Medulla oblongata (tissue), 1 donor: ENCODE measurements at regions not wholly inside any gene's neighbourhood (a gene's known extent, or its start where the extent isn't known, plus 50 kb on each side); places are given as distances from the start of the nearest gene placed in this dataset.
"Not testable (repeated sequence)": the region's sequence is repeated elsewhere in the genome, so short reads cannot be mapped to it uniquely, and the experiment has no call there.

Experiments
- DNase-seq: peaks from one replicate; pipeline ENCODE4 v3.0.0-alpha.2; 2015; ENCODE audit errors: extremely low spot score

DNA sequence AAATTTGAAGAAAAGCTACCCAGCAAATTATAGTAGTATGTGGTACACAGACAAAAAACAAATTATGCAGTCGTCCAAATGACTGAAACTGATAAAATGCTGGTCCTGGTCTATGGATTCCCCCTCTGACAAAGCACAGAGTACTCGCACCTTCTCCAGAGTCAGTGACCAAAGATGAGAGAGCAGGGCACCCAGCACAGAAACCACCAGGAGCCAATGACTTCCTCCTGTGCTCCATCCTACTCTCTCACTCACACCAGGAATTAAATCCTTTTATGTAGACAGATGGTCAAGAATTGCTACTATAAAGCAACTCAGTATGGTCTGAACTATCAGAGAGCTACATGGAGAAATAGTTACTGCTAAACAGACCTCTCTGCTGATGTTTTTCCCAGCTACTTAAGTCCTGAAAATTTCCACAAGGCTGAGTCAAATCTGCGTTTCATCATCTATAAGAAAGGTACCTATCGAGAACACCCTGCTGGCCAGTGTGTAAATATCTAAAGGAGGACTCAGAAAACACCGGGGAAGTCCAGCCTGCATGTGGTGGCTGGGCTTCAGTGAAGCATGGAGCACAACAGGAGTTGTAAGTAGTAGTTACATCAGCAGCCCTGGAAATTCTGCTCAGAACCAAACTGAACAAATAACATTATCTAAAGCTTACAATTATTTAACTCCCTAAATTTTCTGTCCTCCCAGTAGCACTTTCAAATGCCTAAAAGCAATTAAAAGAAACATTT is 84.5 kb upstream of the FBXO28 start:
- DNase-seq: not testable (repeated sequence)

DNA sequence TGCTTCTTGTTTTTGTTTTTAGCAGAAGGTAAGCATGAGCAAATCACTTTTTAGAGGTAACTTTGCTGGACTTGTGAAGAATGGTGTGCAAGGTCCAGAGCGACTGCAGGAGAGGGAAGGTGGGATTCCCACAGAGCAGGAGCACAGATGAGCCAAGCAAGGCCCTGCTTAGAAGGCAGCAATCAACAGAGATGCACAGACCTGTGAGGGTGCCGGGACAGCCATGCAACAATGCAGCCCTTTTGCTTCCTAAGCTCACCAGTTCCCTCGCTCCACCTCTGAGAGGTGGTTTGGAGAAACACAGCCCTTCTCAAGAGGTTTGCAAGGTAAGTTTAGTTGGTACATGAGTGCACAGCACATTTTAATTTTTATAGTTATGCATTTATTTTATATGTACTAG is 85.1 kb upstream of the FBXO28 start:
- not testable (repeated sequence) for DNase-seq

DNA sequence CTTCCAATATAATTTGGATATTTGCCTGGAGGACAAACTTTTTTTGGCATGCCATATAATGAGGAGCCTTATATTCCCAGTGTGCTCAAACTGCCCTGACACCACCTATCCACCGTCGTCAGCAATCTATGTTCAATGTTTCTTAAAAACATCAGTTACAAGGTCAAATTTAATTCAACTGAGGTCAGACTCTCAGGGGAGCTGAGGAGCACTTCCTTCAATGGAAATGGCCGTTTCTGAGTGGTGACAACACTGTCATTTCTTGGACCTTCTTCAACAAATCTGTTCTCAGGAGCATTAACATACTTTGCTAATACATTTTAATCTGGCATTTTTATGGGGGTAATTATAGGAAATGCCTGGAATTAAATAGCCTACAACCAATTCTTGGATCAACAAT is 90.8 kb upstream of the FBXO28 start:
- DNase-seq: not testable (repeated sequence)

DNA sequence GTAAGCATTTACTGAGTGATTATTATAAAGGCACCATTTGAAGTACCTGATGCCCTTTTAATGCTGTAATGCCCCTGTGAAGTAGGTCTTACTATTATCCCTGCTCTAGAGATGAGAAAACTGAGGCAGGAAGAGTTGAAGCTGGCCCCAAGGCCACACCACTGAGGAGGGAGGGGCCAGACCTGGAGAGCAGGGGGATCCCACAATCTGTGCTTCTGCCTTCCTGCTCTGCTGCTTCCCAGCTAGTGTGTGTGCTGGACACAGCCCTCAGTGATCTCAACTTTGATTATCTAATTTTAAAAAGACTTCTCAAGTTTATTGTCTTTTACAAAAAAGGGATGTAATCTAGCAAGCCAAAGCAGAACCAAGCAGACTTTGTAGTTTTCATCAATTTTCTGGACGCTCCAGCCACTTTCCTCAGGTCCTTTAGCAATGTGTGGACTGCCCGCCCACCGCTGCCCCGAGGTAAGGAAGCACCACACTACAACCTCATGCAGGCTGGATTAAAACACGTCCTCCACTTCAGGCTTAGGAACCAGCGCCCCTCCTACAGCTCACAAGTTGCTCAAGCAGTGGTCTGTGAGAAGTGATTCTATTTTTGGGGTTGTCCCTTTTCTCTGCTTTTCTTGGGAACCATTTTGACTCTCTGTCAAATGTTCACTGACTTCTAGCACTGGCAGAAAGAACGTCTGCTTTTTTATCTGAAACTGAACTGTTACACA is 91.5 kb upstream of the FBXO28 start:
- not testable (repeated sequence) for DNase-seq

DNA sequence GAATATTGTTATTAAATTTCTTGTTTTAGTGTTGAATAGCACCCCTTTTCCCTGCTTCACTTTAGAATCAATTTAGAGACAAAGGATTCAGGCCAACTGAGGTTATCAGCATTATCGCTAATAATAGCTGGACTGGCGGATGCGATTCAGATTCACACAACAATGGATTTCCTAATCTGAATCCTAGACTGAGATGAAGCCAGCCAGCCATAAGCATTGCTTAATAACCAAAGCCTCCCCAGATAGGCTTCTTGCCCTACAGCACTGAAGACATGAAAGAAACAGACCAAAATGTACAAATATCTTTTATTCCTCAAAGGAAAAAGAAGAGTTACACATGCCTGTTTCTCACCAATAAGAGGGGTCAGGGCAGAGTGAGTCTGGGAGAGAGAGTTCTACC is 94.0 kb upstream of the FBXO28 start:
- DNase-seq: not testable (repeated sequence)

DNA sequence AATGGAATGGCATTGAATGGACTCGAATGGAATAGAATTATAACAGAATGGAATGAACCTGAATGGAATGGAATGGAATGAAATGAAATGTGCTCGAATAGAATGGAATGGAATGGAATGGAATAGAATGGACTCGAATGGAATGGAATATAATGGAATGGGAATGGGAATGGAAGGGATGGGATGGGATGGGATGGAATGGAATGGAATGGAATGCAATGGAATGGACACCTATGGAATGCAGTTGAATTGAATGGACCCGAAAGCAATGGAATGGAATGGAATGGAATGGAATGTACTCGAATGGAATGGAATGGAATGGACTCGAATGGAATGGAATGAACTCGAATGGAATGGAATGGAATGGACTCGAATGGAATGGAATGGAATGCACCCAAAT is 98.1 kb upstream of the FBXO28 start:
- not testable (repeated sequence) for DNase-seq

DNA sequence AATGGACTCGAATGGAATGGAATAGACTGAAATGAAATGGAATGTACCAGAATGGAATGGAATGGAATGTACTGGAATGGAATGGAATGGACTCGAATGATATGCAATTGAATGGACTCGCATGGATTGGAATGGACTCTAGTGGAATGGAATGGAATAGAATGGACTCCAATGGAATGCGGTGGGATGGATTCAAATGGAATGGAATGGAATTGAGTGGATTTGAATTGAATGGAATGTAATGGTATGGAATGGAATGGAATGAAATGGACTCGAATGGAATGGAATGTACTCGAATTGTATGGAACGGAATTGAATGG is 99.6 kb upstream of the FBXO28 start:
- no peak for DNase-seq

DNA sequence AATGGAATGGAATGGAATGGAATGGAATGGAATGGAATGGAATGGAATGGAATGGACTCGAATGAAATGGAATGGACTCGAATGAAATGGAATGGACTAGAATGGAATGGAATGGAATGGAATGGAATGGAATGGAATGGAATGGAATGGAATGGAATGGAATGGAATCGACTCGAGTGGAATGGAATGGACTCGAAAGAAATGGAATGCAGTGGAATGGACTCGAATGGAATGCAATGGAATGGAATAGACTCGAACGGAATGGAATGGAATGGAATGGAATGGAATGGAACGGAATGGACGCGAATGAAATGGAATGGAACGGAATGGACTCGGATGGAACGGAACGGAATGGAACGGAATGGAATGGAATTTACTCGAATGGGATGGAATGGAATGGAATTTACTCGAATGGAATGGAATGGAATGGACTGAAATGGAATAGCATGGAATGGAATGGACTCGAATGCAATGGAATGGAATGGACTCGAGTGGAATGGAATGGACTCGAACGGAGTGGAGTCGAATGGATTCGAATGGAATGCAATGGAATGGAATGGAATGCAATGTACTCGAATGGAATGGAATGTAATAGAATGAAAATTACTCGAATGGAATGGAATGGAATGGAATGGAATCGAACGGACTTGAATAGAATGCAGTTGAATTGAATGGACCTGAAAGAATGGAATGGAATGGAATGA is 100.1 kb upstream of the FBXO28 start:
- not testable (repeated sequence) for DNase-seq

DNA sequence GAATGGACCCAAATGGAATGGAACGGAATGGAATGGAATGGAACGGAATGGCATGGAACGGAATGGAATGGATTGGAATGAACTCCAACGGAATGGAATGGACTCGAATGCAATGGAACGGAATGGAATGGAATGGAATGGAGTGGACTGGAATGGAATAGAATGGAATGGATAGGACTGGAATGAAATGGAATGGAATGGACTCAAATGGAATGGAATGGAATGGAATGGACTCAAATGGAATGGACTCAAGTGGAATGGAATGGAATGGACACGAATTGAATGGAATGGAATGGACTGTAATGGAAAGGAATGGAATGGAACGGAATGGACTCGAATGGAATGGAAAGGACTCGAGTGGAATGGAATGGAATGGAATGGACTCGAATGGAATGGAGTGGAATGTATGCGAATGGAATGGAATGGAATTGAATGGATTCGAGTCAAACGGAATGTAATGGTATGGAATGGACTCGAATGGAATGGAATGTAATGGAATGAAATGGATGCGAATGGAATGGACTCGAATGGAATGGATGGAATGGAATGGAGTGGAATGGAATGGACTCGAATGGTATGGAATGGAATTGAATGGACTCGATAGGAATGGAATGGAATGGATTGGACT is 101.0 kb upstream of the FBXO28 start:
- not testable (repeated sequence) for DNase-seq

DNA sequence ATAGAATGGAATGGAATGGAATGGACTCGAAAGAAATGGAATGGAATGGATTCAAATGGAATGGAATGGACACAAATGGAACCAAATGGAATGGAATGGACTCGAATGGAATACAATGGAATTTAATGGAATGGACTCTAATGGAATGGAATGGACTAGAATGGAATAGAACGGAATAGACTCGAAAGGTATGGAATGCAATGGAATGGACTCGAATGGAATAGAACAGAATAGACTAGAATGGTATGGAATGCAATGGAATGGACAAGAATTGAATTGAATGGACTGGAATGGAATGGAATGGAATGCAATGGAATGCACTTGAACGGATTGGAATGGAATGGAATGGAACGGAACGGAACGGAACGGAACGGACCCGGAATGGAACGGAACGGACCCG is 101.7 kb upstream of the FBXO28 start:
- DNase-seq: not testable (repeated sequence)

DNA sequence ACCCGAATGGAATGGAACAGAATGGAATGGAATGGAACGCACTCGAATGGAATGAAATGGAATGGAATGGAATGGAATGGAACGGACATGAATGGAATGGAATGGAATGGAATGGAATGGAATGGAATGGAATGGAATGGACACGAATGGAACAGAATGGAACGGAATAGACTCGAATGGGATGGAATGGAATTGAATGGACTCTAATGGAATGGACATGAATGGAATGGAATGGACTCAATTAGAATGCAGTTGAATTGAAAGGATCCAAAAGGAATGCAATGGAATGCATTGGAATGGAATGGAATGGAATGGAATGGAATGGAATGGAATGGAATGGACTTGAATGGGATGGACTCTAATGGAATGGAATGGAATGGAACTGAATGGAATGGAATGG is 102.2 kb upstream of the FBXO28 start:
- DNase-seq: not testable (repeated sequence)

DNA sequence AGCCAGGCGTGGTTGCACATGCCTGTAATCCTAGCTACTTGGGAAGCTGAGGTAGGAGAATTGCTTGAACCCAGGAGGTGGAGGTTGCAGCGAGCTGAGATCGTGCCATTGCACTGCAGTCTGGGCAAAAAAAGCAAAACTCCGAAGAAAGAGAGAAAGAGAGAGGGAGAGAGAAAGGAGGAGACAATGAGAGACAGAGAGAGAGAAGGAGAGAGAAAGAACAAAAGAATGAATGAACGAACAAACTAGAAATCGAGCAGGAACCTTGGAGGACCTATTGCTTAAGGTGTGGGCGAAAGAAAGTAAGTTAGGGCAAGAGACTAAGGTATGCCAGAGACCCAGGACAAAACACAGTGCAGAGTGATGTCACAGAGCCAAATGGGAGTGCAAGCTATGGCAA is 102.8 kb upstream of the FBXO28 start:
- not testable (repeated sequence) for DNase-seq

DNA sequence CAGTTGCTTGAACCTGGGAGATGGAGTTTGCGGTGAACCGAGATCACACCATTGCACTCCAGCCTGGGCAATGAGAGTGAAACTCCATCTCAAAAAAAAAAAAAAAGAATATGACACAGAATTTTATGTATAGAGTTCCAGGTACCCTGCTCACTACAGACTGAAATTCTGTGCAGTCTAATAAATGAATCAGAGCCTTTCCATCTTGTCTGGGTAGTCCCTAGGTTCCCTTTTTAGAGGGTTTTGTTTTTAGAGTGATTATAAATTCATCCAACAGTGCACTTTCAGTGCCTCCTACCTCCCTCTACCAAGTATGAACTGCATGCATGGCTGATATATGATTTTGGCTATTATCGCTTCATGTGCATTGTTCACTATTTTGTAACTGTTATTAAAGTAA is 107.9 kb upstream of the FBXO28 start:
- DNase-seq: not testable (repeated sequence)

DNA sequence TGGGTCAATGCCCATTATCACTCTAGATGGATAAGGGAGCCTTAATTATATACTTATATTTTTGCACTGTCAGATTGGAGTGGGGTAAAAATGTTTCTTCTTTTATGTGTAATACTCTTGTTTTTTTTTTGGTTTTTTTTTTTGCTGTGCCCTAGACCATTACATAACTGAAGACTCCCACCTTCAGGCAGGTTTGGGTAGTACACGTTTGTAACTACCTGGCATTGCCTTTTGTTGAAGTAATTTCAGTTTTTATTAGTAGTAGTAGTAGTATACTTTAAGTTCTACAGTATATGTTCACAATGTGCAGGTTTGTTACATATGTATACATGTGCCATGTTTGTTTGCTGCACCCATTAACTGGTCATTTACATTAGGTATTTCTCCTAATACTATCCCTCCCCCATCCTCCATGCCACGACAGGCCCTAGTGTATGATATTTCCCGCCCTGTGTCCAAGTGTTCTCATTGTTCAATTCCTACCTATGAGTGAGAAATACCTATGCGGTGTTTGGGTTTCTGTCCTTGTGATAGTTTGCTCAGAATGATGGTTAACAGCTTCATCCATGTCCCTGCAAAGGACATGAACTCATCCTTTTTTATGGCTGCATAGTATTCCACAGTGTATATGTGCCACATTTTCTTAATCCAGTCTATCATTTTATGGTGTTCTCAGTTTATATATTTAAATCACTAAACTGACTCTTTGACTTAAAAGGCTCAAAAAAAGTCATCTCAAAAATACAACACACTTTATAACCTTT is 109.2 kb upstream of the FBXO28 start:
- DNase-seq: not testable (repeated sequence)

DNA sequence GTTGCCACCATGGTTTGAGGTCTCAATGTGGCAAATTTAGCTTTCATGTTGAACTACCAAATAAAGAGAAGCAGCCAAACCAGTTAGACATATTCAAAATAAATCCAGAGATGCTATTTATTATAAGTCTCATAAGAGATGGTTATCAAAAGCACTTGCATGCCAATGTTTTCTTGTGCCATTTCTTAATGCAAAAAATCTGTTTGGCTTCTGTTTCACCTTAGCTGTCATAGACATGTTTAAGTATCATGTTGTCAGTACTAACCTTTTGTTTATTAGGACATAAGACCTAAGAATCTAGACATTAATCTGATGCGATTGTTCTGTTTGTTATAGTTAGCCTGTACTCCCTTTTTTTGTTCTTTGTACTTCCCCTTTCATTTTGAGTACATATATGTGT is 110.0 kb upstream of the FBXO28 start:
- not testable (repeated sequence) for DNase-seq

DNA sequence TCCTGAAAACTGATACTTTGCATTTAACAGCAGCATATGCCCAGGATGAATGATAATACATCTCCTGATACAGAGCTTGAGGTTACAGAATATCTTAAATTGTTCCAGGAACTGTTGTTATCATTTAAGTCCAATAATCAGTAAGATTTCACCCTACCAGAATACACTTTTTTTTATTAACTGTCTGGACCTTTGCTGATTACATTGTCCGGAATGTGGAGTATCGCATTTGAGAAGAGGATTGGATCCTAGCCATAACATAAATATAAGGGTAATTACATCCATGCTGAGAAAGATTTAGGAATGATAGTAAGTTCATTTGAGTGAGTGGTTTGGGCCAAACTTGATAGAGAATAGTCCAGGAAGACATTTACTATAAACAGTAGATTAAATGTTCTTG is 112.2 kb upstream of the FBXO28 start:
- DNase-seq: not testable (repeated sequence)

DNA sequence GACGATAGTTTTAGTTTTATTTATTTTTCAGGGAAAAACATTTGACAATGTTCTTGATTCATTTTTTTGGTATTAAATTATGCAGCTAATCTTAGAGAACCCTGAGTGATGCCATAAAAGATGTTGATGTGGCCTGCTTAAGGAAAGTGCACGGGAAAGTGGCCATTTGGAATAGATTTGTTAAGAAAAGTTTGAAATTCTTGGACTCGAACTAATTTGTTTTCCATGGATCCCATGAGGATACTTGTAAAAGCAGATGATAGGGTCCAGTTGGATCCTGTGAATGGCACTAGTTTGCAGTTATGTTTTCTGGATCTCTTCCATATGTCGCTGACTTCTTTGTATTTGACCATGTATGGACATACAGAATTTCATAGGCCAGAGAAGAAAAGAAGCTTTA is 114.2 kb upstream of the FBXO28 start:
- DNase-seq: not testable (repeated sequence)

DNA sequence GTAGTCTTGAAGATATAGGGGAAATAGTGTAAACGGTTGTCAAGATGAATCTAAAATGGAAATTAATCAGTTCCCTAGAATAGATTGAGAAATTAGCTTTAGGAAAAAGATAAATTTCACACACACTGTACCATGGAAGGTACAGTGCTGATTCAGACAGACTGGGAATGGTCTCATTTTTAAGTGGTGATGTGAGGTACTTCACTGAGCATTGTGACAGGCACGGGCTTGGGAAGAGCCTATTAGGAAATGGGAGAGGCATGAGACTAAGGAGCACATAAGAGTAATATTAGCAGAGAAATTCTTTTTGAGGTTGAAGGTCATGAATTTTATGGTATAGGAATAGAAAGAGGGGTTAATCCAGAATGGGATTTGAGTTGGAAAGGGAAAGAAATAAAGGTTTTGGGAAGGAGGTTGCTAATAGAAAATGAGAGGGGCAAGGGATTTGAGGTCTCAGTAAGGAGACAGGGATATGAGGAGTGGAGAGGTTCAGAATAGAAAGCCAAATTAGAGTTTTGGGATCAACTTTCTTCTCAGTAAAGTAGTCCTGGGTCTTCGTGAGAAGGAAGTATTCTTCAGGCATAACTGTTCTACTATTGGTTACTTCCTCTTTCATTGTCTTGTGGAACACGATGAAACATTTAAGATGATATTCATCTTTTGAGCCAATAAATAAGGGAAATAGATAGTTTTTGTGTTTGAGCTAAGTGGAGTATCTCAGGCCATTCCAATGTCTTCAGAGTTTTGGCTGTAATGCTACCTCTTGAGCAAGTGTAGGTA is 115.0 kb upstream of the FBXO28 start:
- not testable (repeated sequence) for DNase-seq

DNA sequence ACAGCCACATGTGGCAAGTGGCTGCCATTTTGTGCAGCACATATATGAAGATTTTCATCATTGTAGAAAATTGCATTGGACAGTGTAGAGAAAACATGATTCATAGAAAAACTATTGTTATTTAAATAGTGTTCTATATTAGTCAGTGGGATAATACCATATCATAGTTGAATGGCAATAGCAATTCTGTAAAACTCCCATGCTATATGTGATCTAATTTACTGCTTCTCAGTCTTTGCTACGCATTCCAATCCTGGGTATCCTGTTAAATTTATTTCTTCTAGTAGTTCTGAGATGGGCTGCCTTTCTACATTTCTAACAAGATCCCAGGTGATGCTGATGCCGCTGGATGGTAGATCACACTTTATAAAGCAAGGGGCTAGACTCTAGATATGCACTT is 117.5 kb upstream of the FBXO28 start:
- DNase-seq: not testable (repeated sequence)

DNA sequence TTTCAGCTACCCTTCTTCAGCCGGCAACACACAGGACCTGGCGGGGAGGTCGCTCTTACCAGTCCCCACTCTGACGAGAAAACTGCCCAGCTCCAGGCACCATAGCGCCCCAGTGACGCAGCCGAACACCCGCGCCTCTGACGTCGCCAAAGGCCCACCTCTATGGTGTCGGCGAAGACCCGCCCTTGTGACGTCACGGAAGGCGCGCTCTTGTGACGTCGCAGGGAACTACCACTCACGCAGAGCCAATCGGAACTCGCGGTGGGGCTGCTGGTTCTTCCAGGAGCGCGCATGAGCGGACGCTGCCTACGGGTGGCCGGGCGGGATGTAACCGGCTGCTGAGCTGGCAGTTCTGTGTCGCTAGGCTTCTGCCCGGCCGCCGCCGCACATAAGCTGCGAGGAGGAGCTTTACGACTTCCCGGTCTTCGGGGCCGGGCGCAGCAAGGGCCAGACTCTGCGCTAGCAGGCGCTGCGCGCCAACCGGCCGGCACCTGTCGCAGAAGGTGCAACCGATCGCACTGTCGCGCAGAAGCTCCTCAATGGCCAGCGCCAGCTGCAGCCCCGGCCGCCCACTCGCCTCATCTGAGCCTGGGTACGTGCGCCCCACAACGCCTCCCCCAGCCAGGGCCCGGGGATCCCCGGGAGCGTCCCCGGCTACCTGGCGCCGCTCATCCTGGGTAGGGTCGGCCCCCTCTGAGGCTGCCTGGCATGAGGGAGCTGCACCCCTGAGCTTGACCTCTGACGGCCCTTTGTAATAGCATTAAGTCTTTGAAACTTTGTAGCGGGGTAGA is 121.3 kb upstream of the FBXO28 start:
- peak; percentile 99 for DNase-seq
